HG02973 (cell line): ENCODE measurements at regions not wholly inside any gene's neighbourhood (a gene's known extent, or its start where the extent isn't known, plus 50 kb on each side); places are given as distances from the start of the nearest gene placed in this dataset.

Source experiments
- ATAC-seq: cut with Tn5 transposase; IDR thresholded peaks from one replicate; pipeline ENCODE4 v1.9.1; 2021; ENCODE audit warnings: moderate library complexity; ENCODE audit not compliant: unreplicated experiment

GRCh38 chr5:110342683-110343082 lies 383.8 kb downstream of the TMEM232 start:
- no peak for ATAC-seq

- no peak for ATAC-seq
Observed at GRCh38 chr5:110343616-110344015, 382.9 kb downstream of the TMEM232 start.

GRCh38 chr5:110345623-110346022 lies 380.8 kb downstream of the TMEM232 start:
- no peak for ATAC-seq

- ATAC-seq, result no peak
Observed at GRCh38 chr5:110346893-110347358, 379.5 kb downstream of the TMEM232 start.

- ATAC-seq, result no peak
Observed at GRCh38 chr5:110347781-110348180, 378.7 kb downstream of the TMEM232 start.

- no peak for ATAC-seq
Observed at GRCh38 chr5:110351430-110351829, 375.0 kb downstream of the TMEM232 start.

GRCh38 chr5:110354311-110354710 lies 372.2 kb downstream of the TMEM232 start:
- ATAC-seq, result no peak

GRCh38 chr5:110354915-110355644 lies 371.4 kb downstream of the TMEM232 start:
- ATAC-seq, result no peak

- no peak for ATAC-seq
Observed at GRCh38 chr5:110356677-110357076, 369.8 kb downstream of the TMEM232 start.

- ATAC-seq, result no peak
Observed at GRCh38 chr5:110359221-110359620, 367.2 kb downstream of the TMEM232 start.

GRCh38 chr5:110361471-110361870 lies 365.0 kb downstream of the TMEM232 start:
- ATAC-seq, result no peak

GRCh38 chr5:110362261-110362660 lies 364.2 kb downstream of the TMEM232 start:
- no peak for ATAC-seq

GRCh38 chr5:110366716-110367115 lies 359.8 kb downstream of the TMEM232 start:
- no peak for ATAC-seq
